HepG2 (cell line): ENCODE measurements at regions not wholly inside any gene's neighbourhood (a gene's known extent, or its start where the extent isn't known, plus 50 kb on each side); places are given as distances from the start of the nearest gene placed in this dataset.

Experiments used
- ATAC-seq: fragments of 200-7000 bp; cut with Tn5 transposase; 3 replicates; pipeline ENCODE4 v1.9.1; 2020; ENCODE audit warnings: mild to moderate bottlenecking, moderate library complexity
- BruUV-seq: library from RNA; stranded (reverse); fragments of 400-500 nt; replicated peaks from 2 replicates; lab custom pipeline; 2021; lab: Mats Ljungman, UMichigan
- CTCF ChIA-PET: fragments of 300-600 bp; formaldehyde crosslinking; extraction: SDS; loops from one replicate; lab custom pipeline; 2021; ENCODE audit warnings: low total read pairs, inconsistent platforms, low intra/inter-chr PET ratio; lab: Yijun Ruan, JAX
- POLR2A ChIA-PET: fragments of 350-600 bp; sonication (Branson Sonifier 250); formaldehyde crosslinking; loops from one replicate; lab custom pipeline; 2020; ENCODE audit warnings: antibody characterized with exemption, inconsistent platforms; lab: Yijun Ruan, JAX
- DNase-seq: peaks from one replicate; pipeline ENCODE4 v3.0.0-alpha.2; 2015; ENCODE audit warnings: low spot score
- FAIRE-seq: peaks from 3 replicates; lab custom pipeline; 2011; peaks lifted over from hg19 to GRCh38; lab: Jason Lieb, UNC
- H2AFZ ChIP-seq: one replicate; pipeline ENCODE4 v1.6.1; 2011; ENCODE audit warnings: low read length, inconsistent platforms
- H3K27ac ChIP-seq: fragments of 300-600 bp; 3 replicates; pipeline ENCODE4 v1.8.0; 2011; ENCODE audit warnings: mixed run types, mild to moderate bottlenecking, mixed read lengths, low read length, inconsistent platforms; ENCODE audit not compliant: insufficient read depth; ENCODE audit errors: extremely low read length
- H3K27me3 ChIP-seq, 2 experiments: fragments of 200-600 bp in 1 of 2; 2 replicates in 1 of 2; 3 replicates in 1 of 2; pipeline versions ENCODE4 v1.6.0 to v1.8.0; 2011; ENCODE audit warnings: low read length in 2 of 2, mild to moderate bottlenecking in 2 of 2, moderate library complexity in 2 of 2, inconsistent platforms in 1 of 2; ENCODE audit not compliant: insufficient read depth in 2 of 2, control insufficient read depth in 1 of 2
- H3K36me3 ChIP-seq, 2 experiments: fragments of 200-600 bp in 1 of 2; replicated peaks in 1 of 2; 2 replicates in 1 of 2; 3 replicates in 1 of 2; pipeline versions ENCODE4 v1.5.1 to v1.8.0; 2011; ENCODE audit warnings: low read length in 2 of 2, inconsistent platforms in 1 of 2; ENCODE audit not compliant: insufficient read depth in 2 of 2, control insufficient read depth in 1 of 2
- H3K4me1 ChIP-seq: 2 replicates; pipeline ENCODE4 v1.5.1; 2012; ENCODE audit warnings: low read length, inconsistent platforms; ENCODE audit not compliant: insufficient read depth
- H3K4me2 ChIP-seq: 2 replicates; pipeline ENCODE4 v1.6.0; 2011; ENCODE audit warnings: low read depth, low read length, inconsistent platforms
- H3K4me3 ChIP-seq, 3 experiments: fragments of 200-600 bp in 1 of 3; sonication (generic), shearing (Covaris generic) in 1 of 3; replicated peaks in 1 of 3; 2 replicates each; pipeline ENCODE4 v1.5.1; 2011 to 2016; ENCODE audit warnings: low read length in 3 of 3, inconsistent platforms in 2 of 3, low read depth in 2 of 3, mild to moderate bottlenecking in 2 of 3, control low read depth in 1 of 3, mixed read lengths in 1 of 3; ENCODE audit not compliant: insufficient read depth in 1 of 3
- H3K79me2 ChIP-seq: one replicate; pipeline ENCODE4 v1.6.1; 2011; ENCODE audit warnings: low read length, inconsistent platforms; ENCODE audit not compliant: insufficient read depth
- H3K9ac ChIP-seq: 2 replicates; pipeline ENCODE4 v1.6.0; 2011; ENCODE audit warnings: mild to moderate bottlenecking, low read depth, low read length, inconsistent platforms; ENCODE audit not compliant: insufficient read depth
- H3K9me3 ChIP-seq: 2 replicates; pipeline ENCODE4 v1.5.1; 2012; ENCODE audit warnings: mild to moderate bottlenecking, low read length
- H4K20me1 ChIP-seq: 2 replicates; pipeline ENCODE4 v1.6.0; 2011; ENCODE audit warnings: inconsistent platforms, mild to moderate bottlenecking, low read length, moderate library complexity; ENCODE audit not compliant: insufficient read depth
- BORCS8-MEF2B ChIP-seq: sonication (generic); formaldehyde crosslinking; IDR thresholded peaks from 2 replicates; pipeline ENCODE4 v1.8.0; 2022; ENCODE audit warnings: mild to moderate bottlenecking, missing genetic modification reagents
- CCDC6 ChIP-seq: sonication (generic); formaldehyde crosslinking; IDR thresholded peaks from 2 replicates; pipeline ENCODE4 v1.8.1; 2022; ENCODE audit warnings: mild to moderate bottlenecking, missing genetic modification reagents, moderate library complexity
- ETV5 ChIP-seq: IDR thresholded peaks from 2 replicates; pipeline ENCODE4 v1.6.1; 2018; ENCODE audit warnings: missing biosample characterization, missing genetic modification reagents, inconsistent platforms, borderline replicate concordance
- FOSL1 ChIP-seq: sonication (generic); formaldehyde crosslinking; IDR thresholded peaks from 2 replicates; pipeline ENCODE4 v1.9.0; 2021; ENCODE audit warnings: missing genetic modification reagents, borderline replicate concordance
- GATAD1 ChIP-seq: IDR thresholded peaks from 2 replicates; pipeline ENCODE4 v1.6.1; 2016; ENCODE audit warnings: missing genetic modification reagents, missing compliant biosample characterization
- NFKB2 ChIP-seq: sonication (generic); formaldehyde crosslinking; IDR thresholded peaks from 2 replicates; pipeline ENCODE4 v1.4.0; 2020; ENCODE audit warnings: missing genetic modification reagents, borderline replicate concordance
- NONO ChIP-seq, 2 experiments: fragments of 450-650 bp in 1 of 2; sonication (generic) in 1 of 2; formaldehyde crosslinking in 1 of 2; IDR thresholded peaks in 1 of 2; conservative IDR thresholded peaks in 1 of 2; 2 replicates each; pipeline versions ENCODE4 v1.6.1 to v1.8.0; 2017 to 2022; ENCODE audit warnings: mild to moderate bottlenecking in 1 of 2, missing genetic modification reagents in 1 of 2, moderate library complexity in 1 of 2
- SKI ChIP-seq: fragments of 450-650 bp; IDR thresholded peaks from one replicate; pipeline ENCODE4 v1.6.1; 2018; ENCODE audit warnings: mild to moderate bottlenecking; ENCODE audit not compliant: partially characterized antibody
- ZFP62 ChIP-seq: sonication (generic); formaldehyde crosslinking; IDR thresholded peaks from 2 replicates; pipeline ENCODE4 v1.4.0; 2020; ENCODE audit warnings: missing genetic modification reagents
- ZNF264 ChIP-seq: sonication (generic); formaldehyde crosslinking; IDR thresholded peaks from 2 replicates; pipeline ENCODE4 v1.4.0; 2020; ENCODE audit warnings: missing genetic modification reagents
- ZNF335 ChIP-seq: sonication (generic); formaldehyde crosslinking; IDR thresholded peaks from 2 replicates; pipeline ENCODE4 v1.4.0; 2020; ENCODE audit warnings: missing genetic modification reagents
- ZNF432 ChIP-seq: sonication (generic); formaldehyde crosslinking; IDR thresholded peaks from 2 replicates; pipeline ENCODE4 v1.5.0; 2020; ENCODE audit warnings: missing genetic modification reagents, mild to moderate bottlenecking, borderline replicate concordance
- ZNF512 ChIP-seq: sonication (generic); formaldehyde crosslinking; IDR thresholded peaks from 2 replicates; pipeline ENCODE4 v1.4.0; 2020; ENCODE audit warnings: mild to moderate bottlenecking, missing genetic modification reagents
- ZNF644 ChIP-seq: IDR thresholded peaks from 2 replicates; pipeline ENCODE4 v1.6.1; 2016; ENCODE audit warnings: low read depth
- ZNF724P ChIP-seq: sonication (generic); formaldehyde crosslinking; IDR thresholded peaks from 2 replicates; pipeline ENCODE4 v1.8.0; 2022; ENCODE audit warnings: missing genetic modification reagents, borderline replicate concordance
- ZNF775 ChIP-seq: sonication (generic); formaldehyde crosslinking; IDR thresholded peaks from 2 replicates; pipeline ENCODE4 v1.4.0; 2020; ENCODE audit warnings: missing genetic modification reagents, mild to moderate bottlenecking, moderate library complexity, borderline replicate concordance
- ZNF792 ChIP-seq: IDR thresholded peaks from 2 replicates; pipeline ENCODE4 v1.6.1; 2016
- WGBS: methylation state at CpG from one replicate; pipeline ENCODE4 v1.1.6; 2017; ENCODE audit warnings: low lambda C conversion rate; 5-methylcytosine and 5-hydroxymethylcytosine counted together
- in situ Hi-C: cut with HindIII; loops from 2 replicates; pipeline ENCODE4 v1.10.0; 2017; ENCODE audit warnings: low pct_unique_long_range_greater_than_20kb; ENCODE audit not compliant: extremely low pct_ligation_motif_present
- intact Hi-C: fragments of 100-400 bp; cut with micrococcal nuclease; formaldehyde crosslinking; loops from one replicate; pipeline ENCODE4 v1.10.0; 2022; ENCODE audit not compliant: unreplicated experiment
- TF ChIP-seq, protein P1 (sequence below): sonication (generic); formaldehyde crosslinking; IDR thresholded peaks from 2 replicates; pipeline ENCODE4 v1.8.0; 2022; ENCODE audit warnings: mild to moderate bottlenecking, missing genetic modification reagents, borderline replicate concordance
- TF ChIP-seq, protein P2 (sequence below): sonication (generic); formaldehyde crosslinking; IDR thresholded peaks from 2 replicates; pipeline ENCODE4 v1.5.1; 2020; ENCODE audit warnings: missing genetic modification reagents, mild to moderate bottlenecking, borderline replicate concordance

GRCh38 chr1:69172003-69173000, 395.4 kb upstream of the LRRC7 start:
- POLR2A ChIA-PET = no interaction called here
- no peaks in the 10 kb centered on the region for H4K20me1 ChIP-seq
- H3K9ac ChIP-seq = no peak overlapping the region
- H3K36me3 ChIP-seq = no peaks in the 10 kb centered on the region
- WGBS = 12% methylated on average over 7 of the region's 7 CpGs
- no peak for DNase-seq
- ATAC-seq = no peak
- no peak for FAIRE-seq
- no peaks in the 10 kb centered on the region for H3K79me2 ChIP-seq
- H3K4me2 ChIP-seq = no peak overlapping the region
- in situ Hi-C loops (no loop called here), intact Hi-C loops (no loop called here)
- H3K27ac ChIP-seq = no peak overlapping the region
- H3K9me3 ChIP-seq = peaks cover 92% of the 10 kb centered on the region
- H3K27me3 ChIP-seq = no peaks in the 10 kb centered on the region
- no peak overlapping the region for H2AFZ ChIP-seq
- H3K4me3 ChIP-seq = no peak overlapping the region
- BruUV-seq = no TSS peak
- TF ChIP-seq GATAD1 (CRISPR knock-in tag) (no peak), ETV5 (CRISPR knock-in tag) (no peak), ZNF775 (CRISPR knock-in tag) (no peak), BORCS8-MEF2B (CRISPR knock-in tag) (no peak), FOSL1 (CRISPR knock-in tag) (no peak), SKI (no peak), ZFP62 (CRISPR knock-in tag) (no peak), ZNF512 (CRISPR knock-in tag) (no peak), ZNF432 (CRISPR knock-in tag) (no peak), ZNF644 (CRISPR knock-in tag) (no peak), NONO (IDR thresholded peaks at IDR 0.05) (no peak), NONO (CRISPR knock-in tag; conservative IDR thresholded peaks at IDR 0.05) (no peak), NFKB2 (CRISPR knock-in tag) (no peak), ZNF264 (no peak), ZNF335 (CRISPR knock-in tag) (no peak), CCDC6 (CRISPR knock-in tag) (no peak), ZNF792 (no peak), ZNF724P (CRISPR knock-in tag) (no peak)
- TF ChIP-seq, protein P1, sequence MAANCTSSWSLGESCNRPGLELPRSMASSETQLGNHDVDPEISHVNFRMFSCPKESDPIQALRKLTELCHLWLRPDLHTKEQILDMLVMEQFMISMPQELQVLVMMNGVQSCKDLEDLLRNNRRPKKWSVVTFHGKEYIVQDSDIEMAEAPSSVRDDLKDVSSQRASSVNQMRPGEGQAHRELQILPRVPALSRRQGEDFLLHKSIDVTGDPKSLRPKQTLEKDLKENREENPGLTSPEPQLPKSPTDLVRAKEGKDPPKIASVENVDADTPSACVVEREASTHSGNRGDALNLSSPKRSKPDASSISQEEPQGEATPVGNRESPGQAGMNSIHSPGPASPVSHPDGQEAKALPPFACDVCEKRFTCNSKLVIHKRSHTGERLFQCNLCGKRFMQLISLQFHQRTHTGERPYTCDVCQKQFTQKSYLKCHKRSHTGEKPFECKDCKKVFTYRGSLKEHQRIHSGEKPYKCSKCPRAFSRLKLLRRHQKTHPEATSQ (CRISPR knock-in tag) = no peak
- TF ChIP-seq, protein P2, sequence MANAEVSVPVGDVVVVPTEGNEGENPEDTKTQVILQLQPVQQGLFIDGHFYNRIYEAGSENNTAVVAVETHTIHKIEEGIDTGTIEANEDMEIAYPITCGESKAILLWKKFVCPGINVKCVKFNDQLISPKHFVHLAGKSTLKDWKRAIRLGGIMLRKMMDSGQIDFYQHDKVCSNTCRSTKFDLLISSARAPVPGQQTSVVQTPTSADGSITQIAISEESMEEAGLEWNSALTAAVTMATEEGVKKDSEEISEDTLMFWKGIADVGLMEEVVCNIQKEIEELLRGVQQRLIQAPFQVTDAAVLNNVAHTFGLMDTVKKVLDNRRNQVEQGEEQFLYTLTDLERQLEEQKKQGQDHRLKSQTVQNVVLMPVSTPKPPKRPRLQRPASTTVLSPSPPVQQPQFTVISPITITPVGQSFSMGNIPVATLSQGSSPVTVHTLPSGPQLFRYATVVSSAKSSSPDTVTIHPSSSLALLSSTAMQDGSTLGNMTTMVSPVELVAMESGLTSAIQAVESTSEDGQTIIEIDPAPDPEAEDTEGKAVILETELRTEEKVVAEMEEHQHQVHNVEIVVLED = no peak
- H3K4me1 ChIP-seq = no peaks in the 10 kb centered on the region
- CTCF ChIA-PET = no interaction called here
